Fibroblast of lung (primary cell): ENCODE measurements at regions not wholly inside any gene's neighbourhood (a gene's known extent, or its start where the extent isn't known, plus 50 kb on each side); places are given as distances from the start of the nearest gene placed in this dataset.

ENCODE experiments used
- EZH2 ChIP-seq: IDR thresholded peaks from 2 replicates; pipeline ENCODE4 v1.5.1; 2012; ENCODE audit warnings: low read length, control low read depth, mild to moderate bottlenecking; ENCODE audit errors: missing control alignments
- TF ChIP-seq, protein P1 (sequence below), 2 donors: IDR thresholded peaks in 1 of 2; conservative IDR thresholded peaks in 1 of 2; 1 replicate in 1 of 2; 2 replicates in 1 of 2; pipeline ENCODE4 v1.5.1; 2011 to 2012; ENCODE audit warnings: low read length in 2 of 2, control low read depth in 1 of 2, inconsistent platforms in 1 of 2, low read depth in 1 of 2, mild to moderate bottlenecking in 1 of 2

DNA sequence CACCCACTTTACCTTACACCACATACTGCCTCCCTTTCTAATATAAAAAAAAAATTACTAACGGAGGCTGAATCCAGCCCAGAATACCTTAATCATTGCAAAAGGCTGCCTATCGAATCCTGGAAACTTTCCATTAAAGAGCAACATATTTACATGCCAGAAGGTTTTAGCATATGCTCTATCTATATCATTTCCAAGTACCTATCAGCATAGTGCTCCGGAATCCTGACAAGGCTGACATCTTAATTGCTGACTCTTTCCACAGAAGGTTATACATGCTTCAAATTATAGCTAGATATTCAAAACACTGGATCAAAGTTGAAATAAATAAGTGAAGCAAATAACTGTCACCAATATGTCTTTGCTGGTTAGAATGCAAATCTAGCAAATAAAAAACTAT, 170.9 kb upstream of the CDK1 start:
- TF ChIP-seq, protein P1, sequence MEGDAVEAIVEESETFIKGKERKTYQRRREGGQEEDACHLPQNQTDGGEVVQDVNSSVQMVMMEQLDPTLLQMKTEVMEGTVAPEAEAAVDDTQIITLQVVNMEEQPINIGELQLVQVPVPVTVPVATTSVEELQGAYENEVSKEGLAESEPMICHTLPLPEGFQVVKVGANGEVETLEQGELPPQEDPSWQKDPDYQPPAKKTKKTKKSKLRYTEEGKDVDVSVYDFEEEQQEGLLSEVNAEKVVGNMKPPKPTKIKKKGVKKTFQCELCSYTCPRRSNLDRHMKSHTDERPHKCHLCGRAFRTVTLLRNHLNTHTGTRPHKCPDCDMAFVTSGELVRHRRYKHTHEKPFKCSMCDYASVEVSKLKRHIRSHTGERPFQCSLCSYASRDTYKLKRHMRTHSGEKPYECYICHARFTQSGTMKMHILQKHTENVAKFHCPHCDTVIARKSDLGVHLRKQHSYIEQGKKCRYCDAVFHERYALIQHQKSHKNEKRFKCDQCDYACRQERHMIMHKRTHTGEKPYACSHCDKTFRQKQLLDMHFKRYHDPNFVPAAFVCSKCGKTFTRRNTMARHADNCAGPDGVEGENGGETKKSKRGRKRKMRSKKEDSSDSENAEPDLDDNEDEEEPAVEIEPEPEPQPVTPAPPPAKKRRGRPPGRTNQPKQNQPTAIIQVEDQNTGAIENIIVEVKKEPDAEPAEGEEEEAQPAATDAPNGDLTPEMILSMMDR (conservative IDR thresholded peaks at IDR 0.05 in 1 of 2, IDR thresholded peaks at IDR 0.05 in 1 of 2; ENCODE audit: low read depth in 1 of 2, low read length in 2 of 2) = no peak
- TF ChIP-seq EZH2 = no peak
